Fibroblast of lung (primary cell): ENCODE measurements at regions not wholly inside any gene's neighbourhood (a gene's known extent, or its start where the extent isn't known, plus 50 kb on each side); places are given as distances from the start of the nearest gene placed in this dataset.

Source experiments
- CTCF ChIP-seq, 2 donors: IDR thresholded peaks in 1 of 2; conservative IDR thresholded peaks in 1 of 2; 1 replicate in 1 of 2; 2 replicates in 1 of 2; pipeline ENCODE4 v1.5.1; 2011 to 2012; ENCODE audit warnings: low read length in 2 of 2, control low read depth in 1 of 2, inconsistent platforms in 1 of 2, low read depth in 1 of 2, mild to moderate bottlenecking in 1 of 2
- EZH2 ChIP-seq: IDR thresholded peaks from 2 replicates; pipeline ENCODE4 v1.5.1; 2012; ENCODE audit warnings: low read length, control low read depth, mild to moderate bottlenecking; ENCODE audit errors: missing control alignments

GRCh38 chrX:25650216-25650820 lies 487.8 kb upstream of the MAGEB18 start:
- no peak for TF ChIP-seq CTCF (conservative IDR thresholded peaks at IDR 0.05 in 1 of 2, IDR thresholded peaks at IDR 0.05 in 1 of 2; ENCODE audit: low read depth in 1 of 2, low read length in 2 of 2)
- TF ChIP-seq EZH2 = no peak
